Nephron progenitor cell (in vitro differentiated cells): ENCODE measurements at regions not wholly inside any gene's neighbourhood (a gene's known extent, or its start where the extent isn't known, plus 50 kb on each side); places are given as distances from the start of the nearest gene placed in this dataset.
"Not testable (repeated sequence)": the region's sequence is repeated elsewhere in the genome, so short reads cannot be mapped to it uniquely, and the experiment has no call there.

ENCODE experiments used
- DNase-seq: peaks from one replicate; pipeline ENCODE4 v3.0.0; 2021
- H3K27ac Mint-ChIP-seq: 2 replicates; pipeline ENCODE4 v1.8.0; 2021; ENCODE audit warnings: mild to moderate bottlenecking, moderate library complexity, mixed read lengths
- H3K27me3 Mint-ChIP-seq: 2 replicates; pipeline ENCODE4 v1.8.0; 2021; ENCODE audit warnings: mild to moderate bottlenecking, low read depth, mixed read lengths; ENCODE audit not compliant: poor library complexity
- H3K36me3 Mint-ChIP-seq: 2 replicates; pipeline ENCODE4 v1.8.0; 2021; ENCODE audit warnings: low read depth, mixed read lengths
- H3K4me1 Mint-ChIP-seq: 2 replicates; pipeline ENCODE4 v1.8.0; 2021; ENCODE audit warnings: mixed read lengths
- H3K4me3 Mint-ChIP-seq: 2 replicates; pipeline ENCODE4 v1.8.0; 2021; ENCODE audit warnings: mild to moderate bottlenecking, moderate library complexity, mixed read lengths
- H3K9me3 Mint-ChIP-seq: 2 replicates; pipeline ENCODE4 v1.8.0; 2021; ENCODE audit warnings: mild to moderate bottlenecking, moderate library complexity, mixed read lengths
- CTCF ChIP-seq: fragments of 200-600 bp; sonication (generic); IDR thresholded peaks from 2 replicates; pipeline ENCODE4 v1.5.0; 2021; ENCODE audit warnings: antibody characterized with exemption

GRCh38 chr3:31193871-31194270 is 299.4 kb upstream of the GADL1 start:
- Mint-ChIP-seq H3K27me3 (no peaks in the 10 kb centered on the region), H3K4me3 (no peak overlapping the region), H3K27ac (peak overlapping the region; percentile 14), H3K9me3 (no peaks in the 10 kb centered on the region), H3K4me1 (peaks cover 9% of the 10 kb centered on the region), H3K36me3 (no peaks in the 10 kb centered on the region)
- DNase-seq, result no peak
- no peak for TF ChIP-seq CTCF

- no peak overlapping the region for H3K27ac Mint-ChIP-seq
- peaks cover 6% of the 10 kb centered on the region for H3K36me3 Mint-ChIP-seq
- no peak overlapping the region for H3K4me3 Mint-ChIP-seq
Observed at GRCh38 chr3:31196261-31196660, 301.8 kb upstream of the GADL1 start.

GRCh38 chr3:31196881-31197364 is 302.5 kb upstream of the GADL1 start:
- H3K36me3 Mint-ChIP-seq, result peaks cover 8% of the 10 kb centered on the region
- no peak overlapping the region for H3K4me3 Mint-ChIP-seq
- peaks cover 10% of the 10 kb centered on the region for H3K9me3 Mint-ChIP-seq
- TF ChIP-seq CTCF, result no peak
- peaks cover under 1% of the 10 kb centered on the region for H3K4me1 Mint-ChIP-seq
- no peaks in the 10 kb centered on the region for H3K27me3 Mint-ChIP-seq
- H3K27ac Mint-ChIP-seq, result no peak overlapping the region
- no peak for DNase-seq

More at GRCh38 chr3:31196261-31196660, 301.8 kb upstream of the GADL1 start:
- no peak for TF ChIP-seq CTCF
- Mint-ChIP-seq H3K9me3 (peaks cover 7% of the 10 kb centered on the region), H3K27me3 (no peaks in the 10 kb centered on the region), H3K4me1 (no peaks in the 10 kb centered on the region)
- DNase-seq, result no peak

GRCh38 chr3:31197941-31198340 is 303.5 kb upstream of the GADL1 start:
- no peak for TF ChIP-seq CTCF
- H3K36me3 Mint-ChIP-seq, result peaks cover 8% of the 10 kb centered on the region
- no peak for DNase-seq
- H3K27ac Mint-ChIP-seq, result no peak overlapping the region
- peaks cover 14% of the 10 kb centered on the region for H3K9me3 Mint-ChIP-seq
- H3K4me1 Mint-ChIP-seq, result peaks cover 11% of the 10 kb centered on the region
- H3K27me3 Mint-ChIP-seq, result no peaks in the 10 kb centered on the region
- no peak overlapping the region for H3K4me3 Mint-ChIP-seq

- peaks cover 14% of the 10 kb centered on the region for H3K9me3 Mint-ChIP-seq
- H3K36me3 Mint-ChIP-seq, result peaks cover 8% of the 10 kb centered on the region
- no peak overlapping the region for H3K27ac Mint-ChIP-seq
- no peak for TF ChIP-seq CTCF
- H3K27me3 Mint-ChIP-seq, result no peaks in the 10 kb centered on the region
- peaks cover 12% of the 10 kb centered on the region for H3K4me1 Mint-ChIP-seq
- H3K4me3 Mint-ChIP-seq, result no peak overlapping the region
- DNase-seq, result no peak
Observed at GRCh38 chr3:31198890-31199289, 304.4 kb upstream of the GADL1 start.

GRCh38 chr3:31203960-31204795 is 309.7 kb upstream of the GADL1 start:
- Mint-ChIP-seq H3K4me3 (no peak overlapping the region), H3K4me1 (peaks cover 12% of the 10 kb centered on the region), H3K27me3 (no peaks in the 10 kb centered on the region), H3K9me3 (peaks cover 34% of the 10 kb centered on the region), H3K36me3 (peaks cover 18% of the 10 kb centered on the region), H3K27ac (no peak overlapping the region)
- DNase-seq, result no peak
- no peak for TF ChIP-seq CTCF

GRCh38 chr3:31204796-31205056 is 310.3 kb upstream of the GADL1 start:
- not testable (repeated sequence) for H3K27ac Mint-ChIP-seq, DNase-seq, H3K4me3 Mint-ChIP-seq, H3K27me3 Mint-ChIP-seq
- peaks cover 12% of the 10 kb centered on the region for H3K4me1 Mint-ChIP-seq
- H3K36me3 Mint-ChIP-seq, result peaks cover 18% of the 10 kb centered on the region
- H3K9me3 Mint-ChIP-seq, result peaks cover 34% of the 10 kb centered on the region
